ENCODE measurements at regions not wholly inside any gene's neighbourhood (a gene's known extent, or its start where the extent isn't known, plus 50 kb on each side); places are given as distances from the start of the nearest gene placed in this dataset.

GRCh38 chr2:18170642-18171041, 292.2 kb downstream of the KCNS3 start:
- TF ChIP-seq, protein P1, sequence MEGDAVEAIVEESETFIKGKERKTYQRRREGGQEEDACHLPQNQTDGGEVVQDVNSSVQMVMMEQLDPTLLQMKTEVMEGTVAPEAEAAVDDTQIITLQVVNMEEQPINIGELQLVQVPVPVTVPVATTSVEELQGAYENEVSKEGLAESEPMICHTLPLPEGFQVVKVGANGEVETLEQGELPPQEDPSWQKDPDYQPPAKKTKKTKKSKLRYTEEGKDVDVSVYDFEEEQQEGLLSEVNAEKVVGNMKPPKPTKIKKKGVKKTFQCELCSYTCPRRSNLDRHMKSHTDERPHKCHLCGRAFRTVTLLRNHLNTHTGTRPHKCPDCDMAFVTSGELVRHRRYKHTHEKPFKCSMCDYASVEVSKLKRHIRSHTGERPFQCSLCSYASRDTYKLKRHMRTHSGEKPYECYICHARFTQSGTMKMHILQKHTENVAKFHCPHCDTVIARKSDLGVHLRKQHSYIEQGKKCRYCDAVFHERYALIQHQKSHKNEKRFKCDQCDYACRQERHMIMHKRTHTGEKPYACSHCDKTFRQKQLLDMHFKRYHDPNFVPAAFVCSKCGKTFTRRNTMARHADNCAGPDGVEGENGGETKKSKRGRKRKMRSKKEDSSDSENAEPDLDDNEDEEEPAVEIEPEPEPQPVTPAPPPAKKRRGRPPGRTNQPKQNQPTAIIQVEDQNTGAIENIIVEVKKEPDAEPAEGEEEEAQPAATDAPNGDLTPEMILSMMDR (IDR thresholded peaks at IDR 0.05; ENCODE audit: insufficient read depth, low read depth, low read length): no peak
- no peak for DNase-seq (ENCODE audit: low read depth)
- H3K4me3 ChIP-seq (ENCODE audit: low read depth, low read length): no peak overlapping the region

DNA sequence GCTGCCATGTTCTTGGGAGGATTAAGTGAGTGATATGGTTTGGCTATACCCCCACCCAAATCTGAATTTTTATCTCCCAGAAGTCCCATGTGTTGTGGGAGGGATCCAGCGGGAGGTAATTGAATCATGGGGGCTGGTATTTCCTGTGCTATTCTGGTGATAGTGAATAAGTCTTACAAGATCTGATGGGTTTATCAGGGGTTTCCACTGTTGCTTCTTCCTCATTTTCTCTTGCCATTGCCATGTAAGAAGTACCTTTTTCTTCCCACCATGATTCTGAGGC, 291.4 kb downstream of the KCNS3 start:
- H3K4me3 ChIP-seq (ENCODE audit: low read depth, low read length): no peak overlapping the region
- TF ChIP-seq, protein P1 (IDR thresholded peaks at IDR 0.05; ENCODE audit: insufficient read depth, low read depth, low read length): no peak
- no peak for DNase-seq (ENCODE audit: low read depth)

DNA sequence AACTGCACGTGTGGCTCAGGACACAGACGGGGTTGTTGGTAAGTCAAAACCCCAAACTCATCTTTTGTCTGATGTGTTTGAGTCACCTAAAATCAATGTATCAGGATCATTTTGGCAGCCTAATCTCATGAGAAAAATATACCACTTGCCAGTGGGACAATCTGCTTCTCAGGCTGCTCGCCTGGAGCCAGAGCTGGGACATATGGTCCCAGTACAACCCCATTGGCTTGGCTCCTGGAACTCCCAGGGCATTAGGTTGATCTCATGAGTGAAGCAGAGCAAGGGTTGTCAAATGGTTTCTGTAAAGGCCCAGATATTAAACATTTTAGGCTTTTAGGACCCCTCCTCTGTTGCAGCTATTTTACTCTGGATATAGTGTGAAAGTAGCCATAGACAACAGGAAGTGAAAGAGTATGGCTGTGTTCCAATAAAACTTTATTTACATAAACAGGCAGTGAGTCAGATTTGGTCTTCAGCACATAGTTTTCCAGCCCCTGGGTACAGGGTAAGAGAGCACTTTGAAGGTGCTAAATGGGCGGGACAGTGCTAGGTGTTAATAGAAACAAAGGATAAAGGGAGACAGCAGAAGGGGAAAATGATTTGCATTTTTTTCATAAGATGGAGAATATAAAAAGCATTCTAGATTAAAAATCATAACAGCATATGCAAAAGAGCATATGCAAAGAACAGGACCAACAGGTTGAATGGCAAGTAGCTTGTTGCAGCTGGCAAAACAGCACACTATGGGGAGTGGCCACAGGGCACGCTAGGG, 290.8 kb downstream of the KCNS3 start:
- TF ChIP-seq, protein P1 (IDR thresholded peaks at IDR 0.05; ENCODE audit: insufficient read depth, low read depth, low read length): no peak
- H3K4me3 ChIP-seq (ENCODE audit: low read depth, low read length): no peak overlapping the region
- DNase-seq (ENCODE audit: low read depth): peak; percentile 19

- TF ChIP-seq, protein P1 (IDR thresholded peaks at IDR 0.05; ENCODE audit: insufficient read depth, low read depth, low read length): no peak
- peak; percentile 12 for DNase-seq (ENCODE audit: low read depth)
Measured at GRCh38 chr2:18167871-18168270, 289.4 kb downstream of the KCNS3 start.

DNA sequence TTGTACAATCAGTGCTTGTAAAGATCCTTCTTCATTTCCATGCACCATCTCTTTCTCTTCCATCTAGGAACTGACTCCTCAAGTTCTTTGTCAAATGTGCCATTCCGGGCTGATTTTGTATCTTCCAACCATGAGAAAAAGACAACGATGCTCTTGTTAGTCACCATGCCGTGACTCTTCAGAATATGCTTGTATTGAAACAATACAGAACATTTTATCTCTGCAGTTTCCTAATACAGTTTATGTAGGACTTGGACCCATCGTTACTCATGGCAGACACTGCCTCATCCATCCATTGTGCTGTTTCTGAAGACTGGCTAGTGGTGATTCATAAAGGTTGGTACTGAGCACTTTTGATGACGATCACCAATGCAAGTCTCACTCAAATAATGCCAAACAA, 283.2 kb downstream of the KCNS3 start:
- TF ChIP-seq, protein P1 (IDR thresholded peaks at IDR 0.05; ENCODE audit: insufficient read depth, low read depth, low read length): no peak
- DNase-seq (ENCODE audit: low read depth): no peak
- H3K4me3 ChIP-seq (ENCODE audit: low read depth, low read length): no peak overlapping the region

More at GRCh38 chr2:18167871-18168270, 289.4 kb downstream of the KCNS3 start:
- no peak overlapping the region for H3K4me3 ChIP-seq (ENCODE audit: low read depth, low read length)

GRCh38 chr2:18159896-18160295, 281.4 kb downstream of the KCNS3 start:
- TF ChIP-seq, protein P1 (IDR thresholded peaks at IDR 0.05; ENCODE audit: insufficient read depth, low read depth, low read length): no peak
- no peak for DNase-seq (ENCODE audit: low read depth)
- H3K4me3 ChIP-seq (ENCODE audit: low read depth, low read length): no peak overlapping the region

DNA sequence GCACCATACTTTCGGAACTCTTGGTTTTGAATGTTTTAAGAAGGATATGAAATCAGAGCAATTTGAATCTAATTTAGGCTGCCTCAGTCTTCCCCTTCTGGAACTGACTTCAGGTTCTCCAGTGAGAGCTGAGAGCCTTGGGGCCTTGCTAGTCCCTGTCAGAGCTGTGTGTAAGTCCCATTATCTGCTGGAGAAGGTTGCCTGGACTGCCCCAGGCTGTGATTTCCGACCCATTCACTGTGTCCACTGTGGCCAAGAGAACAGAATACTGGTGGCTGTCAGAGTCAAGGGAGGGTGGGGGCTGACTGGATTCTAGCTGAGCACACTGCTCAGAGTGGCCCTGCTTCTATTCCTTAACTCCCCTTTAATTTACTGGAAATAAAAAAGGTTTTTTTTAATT, 278.0 kb downstream of the KCNS3 start:
- H3K4me3 ChIP-seq (ENCODE audit: low read depth, low read length): no peak overlapping the region
- TF ChIP-seq, protein P1 (IDR thresholded peaks at IDR 0.05; ENCODE audit: insufficient read depth, low read depth, low read length): no peak
- no peak for DNase-seq (ENCODE audit: low read depth)

Measured in fibroblast of villous mesenchyme (primary cell).